ENCODE measurements at regions not wholly inside any gene's neighbourhood (a gene's known extent, or its start where the extent isn't known, plus 50 kb on each side); places are given as distances from the start of the nearest gene placed in this dataset.

DNA sequence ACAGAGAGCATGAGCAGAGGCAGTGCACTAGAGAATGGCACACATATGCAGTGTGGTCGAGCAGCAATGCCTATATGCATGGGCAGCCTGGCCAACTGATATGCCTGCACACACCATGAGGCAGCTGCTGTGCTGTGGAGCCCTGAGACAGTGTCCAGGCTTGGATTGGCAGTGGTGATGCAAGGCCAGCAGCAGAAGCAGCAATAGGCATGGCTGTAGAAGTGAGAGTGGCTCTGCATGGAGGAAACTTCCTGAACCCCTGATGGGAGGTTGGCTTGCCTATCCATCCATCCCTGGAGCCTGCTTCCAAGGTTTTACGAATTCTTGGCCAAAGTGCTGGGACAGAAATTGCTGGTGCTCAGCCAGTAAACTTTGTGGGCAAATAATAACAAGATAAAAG is 89.7 kb downstream of the DIRAS3 start:
- H3K4me3 ChIP-seq (ENCODE audit: low read length), result no peak overlapping the region
- DNase-seq (ENCODE audit: low read depth), result no peak
- TF ChIP-seq, protein P1, sequence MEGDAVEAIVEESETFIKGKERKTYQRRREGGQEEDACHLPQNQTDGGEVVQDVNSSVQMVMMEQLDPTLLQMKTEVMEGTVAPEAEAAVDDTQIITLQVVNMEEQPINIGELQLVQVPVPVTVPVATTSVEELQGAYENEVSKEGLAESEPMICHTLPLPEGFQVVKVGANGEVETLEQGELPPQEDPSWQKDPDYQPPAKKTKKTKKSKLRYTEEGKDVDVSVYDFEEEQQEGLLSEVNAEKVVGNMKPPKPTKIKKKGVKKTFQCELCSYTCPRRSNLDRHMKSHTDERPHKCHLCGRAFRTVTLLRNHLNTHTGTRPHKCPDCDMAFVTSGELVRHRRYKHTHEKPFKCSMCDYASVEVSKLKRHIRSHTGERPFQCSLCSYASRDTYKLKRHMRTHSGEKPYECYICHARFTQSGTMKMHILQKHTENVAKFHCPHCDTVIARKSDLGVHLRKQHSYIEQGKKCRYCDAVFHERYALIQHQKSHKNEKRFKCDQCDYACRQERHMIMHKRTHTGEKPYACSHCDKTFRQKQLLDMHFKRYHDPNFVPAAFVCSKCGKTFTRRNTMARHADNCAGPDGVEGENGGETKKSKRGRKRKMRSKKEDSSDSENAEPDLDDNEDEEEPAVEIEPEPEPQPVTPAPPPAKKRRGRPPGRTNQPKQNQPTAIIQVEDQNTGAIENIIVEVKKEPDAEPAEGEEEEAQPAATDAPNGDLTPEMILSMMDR (conservative IDR thresholded peaks at IDR 0.05; ENCODE audit: low read depth, low read length), result no peak

DNA sequence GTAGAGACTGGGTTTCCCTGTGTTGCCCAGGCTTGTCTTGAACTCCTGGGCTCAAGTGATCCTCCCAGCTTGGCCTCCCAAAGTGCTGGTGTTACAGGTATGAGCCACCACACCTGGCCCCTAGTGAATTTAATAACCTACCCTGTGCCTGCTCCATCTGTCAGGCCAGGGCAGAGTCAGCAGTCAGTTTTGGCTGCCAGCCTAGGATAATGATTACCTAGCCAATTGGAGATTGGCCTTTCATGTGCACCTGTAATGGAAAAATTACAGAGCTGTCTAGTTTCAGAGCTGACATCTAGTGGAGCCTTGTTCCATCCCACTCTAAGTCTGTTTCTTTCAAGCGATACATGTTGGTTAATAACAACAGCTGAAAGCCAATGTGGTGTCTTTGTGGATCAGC is 92.0 kb downstream of the DIRAS3 start:
- no peak for DNase-seq (ENCODE audit: low read depth)
- TF ChIP-seq, protein P1 (conservative IDR thresholded peaks at IDR 0.05; ENCODE audit: low read depth, low read length), result no peak
- H3K4me3 ChIP-seq (ENCODE audit: low read length), result no peak overlapping the region

DNA sequence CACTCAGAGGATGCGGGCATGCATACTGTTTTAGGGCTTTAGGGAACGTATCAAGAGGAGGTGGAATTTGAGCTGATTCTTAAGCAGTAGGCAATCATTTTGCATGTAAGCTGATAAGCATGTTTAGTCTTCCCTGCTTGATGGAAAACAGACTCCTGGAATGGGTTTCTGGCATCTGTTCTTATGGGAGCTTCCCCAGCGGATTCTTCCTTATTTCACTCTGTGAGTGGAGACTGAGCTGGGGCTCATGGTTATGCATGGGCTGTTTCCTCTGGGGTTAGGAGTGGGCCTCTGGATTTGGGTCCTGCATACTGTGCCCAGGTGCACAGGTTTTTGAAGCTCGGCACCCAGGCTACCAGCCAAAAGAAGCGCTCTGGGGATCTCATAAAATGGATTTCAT is 93.4 kb downstream of the DIRAS3 start:
- TF ChIP-seq, protein P1 (conservative IDR thresholded peaks at IDR 0.05; ENCODE audit: low read depth, low read length), result no peak

DNA sequence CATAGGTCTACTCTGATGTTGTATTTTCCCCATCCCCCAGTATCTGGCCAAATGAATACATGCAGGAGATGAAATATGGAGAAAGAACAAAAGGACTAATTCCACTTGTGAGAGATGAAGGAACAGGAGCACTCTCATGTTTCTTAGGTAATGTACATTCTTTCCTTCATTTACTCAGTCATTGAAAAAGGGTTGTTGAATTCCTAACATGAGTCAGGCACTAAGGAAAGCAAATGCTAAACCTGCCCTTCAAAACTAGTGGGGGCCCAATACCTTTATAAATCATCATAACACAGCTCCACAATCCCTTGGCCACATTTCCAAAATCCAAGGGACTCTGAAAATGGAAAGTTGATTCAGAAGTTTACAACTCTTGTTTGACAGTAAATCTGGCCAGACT is 94.3 kb downstream of the DIRAS3 start:
- TF ChIP-seq, protein P1 (conservative IDR thresholded peaks at IDR 0.05; ENCODE audit: low read depth, low read length), result no peak
- no peak overlapping the region for H3K4me3 ChIP-seq (ENCODE audit: low read length)
- DNase-seq (ENCODE audit: low read depth), result no peak

More for the DNA sequence above, 93.4 kb downstream of the DIRAS3 start:
- no peak for DNase-seq (ENCODE audit: low read depth)
- H3K4me3 ChIP-seq (ENCODE audit: low read length), result no peak overlapping the region

DNA sequence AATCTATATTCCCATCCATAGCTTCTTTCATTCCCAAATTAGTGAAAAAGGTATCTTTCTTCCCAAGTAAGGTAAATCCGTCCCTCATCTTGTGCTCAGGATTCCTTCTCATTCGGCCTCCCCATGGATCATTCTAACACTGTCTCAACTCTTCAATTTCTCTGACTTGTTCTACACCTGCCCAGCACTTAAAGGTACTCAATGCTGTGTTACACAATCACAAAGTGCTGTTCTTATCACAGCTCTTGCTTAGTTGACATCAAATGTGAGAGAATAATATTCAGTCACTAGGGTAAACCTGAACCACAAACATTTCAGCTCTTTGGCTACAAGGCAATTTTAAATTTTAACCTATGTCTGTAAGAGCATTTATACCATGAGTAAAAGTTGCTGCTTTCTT is 94.8 kb downstream of the DIRAS3 start:
- no peak for DNase-seq (ENCODE audit: low read depth)
- no peak overlapping the region for H3K4me3 ChIP-seq (ENCODE audit: low read length)
- TF ChIP-seq, protein P1 (conservative IDR thresholded peaks at IDR 0.05; ENCODE audit: low read depth, low read length), result no peak

DNA sequence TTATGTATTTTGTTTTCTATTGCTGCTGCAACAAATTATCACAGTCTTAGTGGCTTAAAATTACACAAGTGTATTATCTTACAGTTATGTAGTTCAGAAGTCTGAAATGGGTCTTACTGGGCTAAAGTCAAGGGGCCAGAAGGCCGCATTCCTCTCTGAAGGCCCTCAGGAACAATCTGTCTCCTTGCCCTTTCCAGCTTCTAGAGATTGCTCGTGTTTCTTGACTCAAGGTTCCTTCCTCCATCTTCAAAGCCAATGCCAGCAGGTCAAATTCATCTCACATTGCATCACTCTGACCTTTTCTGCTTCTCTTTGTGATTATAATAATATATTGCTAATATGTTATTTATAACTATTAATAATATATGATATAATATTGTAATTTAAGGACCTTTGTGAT is 97.1 kb downstream of the DIRAS3 start:
- no peak overlapping the region for H3K4me3 ChIP-seq (ENCODE audit: low read length)
- no peak for DNase-seq (ENCODE audit: low read depth)

DNA sequence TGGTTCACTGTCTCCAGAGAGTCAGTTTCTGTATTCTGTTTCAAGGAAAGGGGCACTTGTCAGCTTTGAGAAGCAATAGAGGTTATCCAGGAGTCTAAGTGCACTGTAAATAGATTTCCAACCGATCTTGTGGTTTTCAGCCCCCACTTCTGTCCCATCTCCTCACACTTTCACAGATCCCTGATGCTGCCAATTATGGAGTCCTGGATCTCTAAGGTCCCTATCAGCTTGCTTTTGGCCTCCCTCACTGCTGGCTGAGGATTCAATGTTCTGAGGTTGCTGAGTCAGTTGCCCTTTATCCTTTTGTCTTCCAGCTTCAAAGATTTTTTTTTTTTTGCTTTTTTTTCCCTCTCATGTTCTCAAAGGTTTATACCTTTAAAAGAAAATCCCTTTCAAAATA is 98.4 kb downstream of the DIRAS3 start:
- H3K4me3 ChIP-seq (ENCODE audit: low read length), result no peak overlapping the region
- TF ChIP-seq, protein P1 (conservative IDR thresholded peaks at IDR 0.05; ENCODE audit: low read depth, low read length), result no peak
- DNase-seq (ENCODE audit: low read depth), result no peak

More for the DNA sequence above, 97.1 kb downstream of the DIRAS3 start:
- TF ChIP-seq, protein P1 (conservative IDR thresholded peaks at IDR 0.05; ENCODE audit: low read depth, low read length), result no peak

Measured in retinal pigment epithelial cell (primary cell).